ENCODE measurements at regions not wholly inside any gene's neighbourhood (a gene's known extent, or its start where the extent isn't known, plus 50 kb on each side); places are given as distances from the start of the nearest gene placed in this dataset.

DNA sequence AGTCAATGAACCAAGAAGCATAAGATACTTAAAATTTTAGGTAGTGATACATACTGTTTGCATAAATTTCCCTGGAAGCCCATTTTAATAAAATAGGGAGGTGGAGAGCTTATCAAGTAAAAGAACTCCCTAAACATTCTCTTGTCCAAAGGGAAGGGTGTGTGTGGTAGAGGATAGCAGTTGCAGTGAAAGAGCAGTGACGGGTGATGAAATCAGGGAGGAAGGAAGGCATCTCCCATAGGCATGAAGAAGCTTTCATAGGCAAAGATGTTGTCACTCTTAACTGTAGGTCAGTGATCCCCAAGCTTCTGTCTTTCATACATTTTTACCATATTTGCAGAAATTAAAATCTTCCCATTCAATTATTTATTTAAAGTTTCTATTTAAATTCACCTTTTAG lies 60.0 kb upstream of the ZNF831 start:
- TF ChIP-seq, protein P1, sequence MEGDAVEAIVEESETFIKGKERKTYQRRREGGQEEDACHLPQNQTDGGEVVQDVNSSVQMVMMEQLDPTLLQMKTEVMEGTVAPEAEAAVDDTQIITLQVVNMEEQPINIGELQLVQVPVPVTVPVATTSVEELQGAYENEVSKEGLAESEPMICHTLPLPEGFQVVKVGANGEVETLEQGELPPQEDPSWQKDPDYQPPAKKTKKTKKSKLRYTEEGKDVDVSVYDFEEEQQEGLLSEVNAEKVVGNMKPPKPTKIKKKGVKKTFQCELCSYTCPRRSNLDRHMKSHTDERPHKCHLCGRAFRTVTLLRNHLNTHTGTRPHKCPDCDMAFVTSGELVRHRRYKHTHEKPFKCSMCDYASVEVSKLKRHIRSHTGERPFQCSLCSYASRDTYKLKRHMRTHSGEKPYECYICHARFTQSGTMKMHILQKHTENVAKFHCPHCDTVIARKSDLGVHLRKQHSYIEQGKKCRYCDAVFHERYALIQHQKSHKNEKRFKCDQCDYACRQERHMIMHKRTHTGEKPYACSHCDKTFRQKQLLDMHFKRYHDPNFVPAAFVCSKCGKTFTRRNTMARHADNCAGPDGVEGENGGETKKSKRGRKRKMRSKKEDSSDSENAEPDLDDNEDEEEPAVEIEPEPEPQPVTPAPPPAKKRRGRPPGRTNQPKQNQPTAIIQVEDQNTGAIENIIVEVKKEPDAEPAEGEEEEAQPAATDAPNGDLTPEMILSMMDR (conservative IDR thresholded peaks at IDR 0.05; ENCODE audit: low read depth in 2 of 2) = no peak
- TF ChIP-seq JUNB (IDR thresholded peaks at IDR 0.05; ENCODE audit: unreplicated experiment) = no peak
- no peak for TF ChIP-seq EZH2 (IDR thresholded peaks at IDR 0.05; ENCODE audit: low read depth, unreplicated experiment)
- no peak for TF ChIP-seq CREB1 (CRISPR knock-in tag; IDR thresholded peaks at IDR 0.05; ENCODE audit: low read depth)
- no peak for TF ChIP-seq POLR2AphosphoS5 (IDR thresholded peaks at IDR 0.05; ENCODE audit: low read depth)
- TF ChIP-seq, protein P2, sequence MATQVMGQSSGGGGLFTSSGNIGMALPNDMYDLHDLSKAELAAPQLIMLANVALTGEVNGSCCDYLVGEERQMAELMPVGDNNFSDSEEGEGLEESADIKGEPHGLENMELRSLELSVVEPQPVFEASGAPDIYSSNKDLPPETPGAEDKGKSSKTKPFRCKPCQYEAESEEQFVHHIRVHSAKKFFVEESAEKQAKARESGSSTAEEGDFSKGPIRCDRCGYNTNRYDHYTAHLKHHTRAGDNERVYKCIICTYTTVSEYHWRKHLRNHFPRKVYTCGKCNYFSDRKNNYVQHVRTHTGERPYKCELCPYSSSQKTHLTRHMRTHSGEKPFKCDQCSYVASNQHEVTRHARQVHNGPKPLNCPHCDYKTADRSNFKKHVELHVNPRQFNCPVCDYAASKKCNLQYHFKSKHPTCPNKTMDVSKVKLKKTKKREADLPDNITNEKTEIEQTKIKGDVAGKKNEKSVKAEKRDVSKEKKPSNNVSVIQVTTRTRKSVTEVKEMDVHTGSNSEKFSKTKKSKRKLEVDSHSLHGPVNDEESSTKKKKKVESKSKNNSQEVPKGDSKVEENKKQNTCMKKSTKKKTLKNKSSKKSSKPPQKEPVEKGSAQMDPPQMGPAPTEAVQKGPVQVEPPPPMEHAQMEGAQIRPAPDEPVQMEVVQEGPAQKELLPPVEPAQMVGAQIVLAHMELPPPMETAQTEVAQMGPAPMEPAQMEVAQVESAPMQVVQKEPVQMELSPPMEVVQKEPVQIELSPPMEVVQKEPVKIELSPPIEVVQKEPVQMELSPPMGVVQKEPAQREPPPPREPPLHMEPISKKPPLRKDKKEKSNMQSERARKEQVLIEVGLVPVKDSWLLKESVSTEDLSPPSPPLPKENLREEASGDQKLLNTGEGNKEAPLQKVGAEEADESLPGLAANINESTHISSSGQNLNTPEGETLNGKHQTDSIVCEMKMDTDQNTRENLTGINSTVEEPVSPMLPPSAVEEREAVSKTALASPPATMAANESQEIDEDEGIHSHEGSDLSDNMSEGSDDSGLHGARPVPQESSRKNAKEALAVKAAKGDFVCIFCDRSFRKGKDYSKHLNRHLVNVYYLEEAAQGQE (IDR thresholded peaks at IDR 0.05; ENCODE audit: unreplicated experiment) = no peak
- TF ChIP-seq EZH2phosphoT487 (IDR thresholded peaks at IDR 0.05; ENCODE audit: unreplicated experiment) = no peak
- no peak for TF ChIP-seq NANOG (IDR thresholded peaks at IDR 0.05; ENCODE audit: borderline replicate concordance)
- TF ChIP-seq ZNF114 (CRISPR knock-in tag; IDR thresholded peaks at IDR 0.05) = no peak
- no peak for TF ChIP-seq ZNF462 (CRISPR knock-in tag; IDR thresholded peaks at IDR 0.05)
- no peak for TF ChIP-seq STAT1 (IDR thresholded peaks at IDR 0.05; ENCODE audit: unreplicated experiment)
- TF ChIP-seq, protein P3, sequence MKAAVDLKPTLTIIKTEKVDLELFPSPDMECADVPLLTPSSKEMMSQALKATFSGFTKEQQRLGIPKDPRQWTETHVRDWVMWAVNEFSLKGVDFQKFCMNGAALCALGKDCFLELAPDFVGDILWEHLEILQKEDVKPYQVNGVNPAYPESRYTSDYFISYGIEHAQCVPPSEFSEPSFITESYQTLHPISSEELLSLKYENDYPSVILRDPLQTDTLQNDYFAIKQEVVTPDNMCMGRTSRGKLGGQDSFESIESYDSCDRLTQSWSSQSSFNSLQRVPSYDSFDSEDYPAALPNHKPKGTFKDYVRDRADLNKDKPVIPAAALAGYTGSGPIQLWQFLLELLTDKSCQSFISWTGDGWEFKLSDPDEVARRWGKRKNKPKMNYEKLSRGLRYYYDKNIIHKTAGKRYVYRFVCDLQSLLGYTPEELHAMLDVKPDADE (IDR thresholded peaks at IDR 0.05) = no peak
